ENCODE measurements at regions not wholly inside any gene's neighbourhood (a gene's known extent, or its start where the extent isn't known, plus 50 kb on each side); places are given as distances from the start of the nearest gene placed in this dataset.

DNA sequence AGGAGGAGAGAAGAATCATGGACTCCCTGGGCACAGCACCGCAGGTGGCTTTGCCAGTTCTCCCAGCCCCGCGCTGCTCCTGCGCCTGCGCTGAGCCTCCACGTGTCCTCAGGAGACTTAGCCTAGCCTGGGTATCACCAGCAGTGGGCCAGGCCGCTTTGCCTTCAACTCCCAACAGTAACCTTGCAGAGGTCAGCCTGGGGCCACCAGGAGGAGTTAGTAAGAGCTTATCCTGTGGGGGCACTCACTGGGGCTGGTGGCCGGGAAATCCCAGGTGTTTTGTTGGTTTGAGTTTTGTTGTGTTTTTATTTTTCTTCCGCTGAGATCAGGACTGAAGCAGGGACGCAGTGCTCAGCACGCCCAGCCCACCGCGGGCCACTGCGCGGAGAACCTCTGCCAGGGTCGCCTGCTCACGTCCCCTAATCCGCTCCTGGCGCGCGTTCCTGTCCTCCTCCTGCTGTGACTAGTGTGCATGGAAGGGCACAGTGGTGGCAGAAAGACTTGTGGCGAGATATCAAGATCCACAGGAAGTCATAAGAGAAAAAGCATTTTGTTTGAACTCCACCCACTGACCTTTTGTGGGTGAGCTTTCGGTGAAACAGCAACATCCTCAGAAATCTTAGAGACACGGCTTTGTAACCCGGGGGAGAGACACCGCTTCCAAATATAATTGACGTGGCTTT, 207.4 kb upstream of the RFC3 start:
- Histone ChIP-seq H3K36me3 (no peaks in the 10 kb centered on the region), H3K4me3 (ENCODE audit: low read depth in 1 of 2, low read length in 1 of 2) (no peak overlapping the region), H3K27ac (no peak overlapping the region), H3K4me1 (ENCODE audit: control insufficient read depth in 1 of 2, insufficient read depth in 1 of 2, low read depth in 1 of 2, low read length in 1 of 2) (no peaks in the 10 kb centered on the region), H3K27me3 (no peaks in the 10 kb centered on the region), H3K9me3 (no peaks in the 10 kb centered on the region)
- TF ChIP-seq, protein P1, sequence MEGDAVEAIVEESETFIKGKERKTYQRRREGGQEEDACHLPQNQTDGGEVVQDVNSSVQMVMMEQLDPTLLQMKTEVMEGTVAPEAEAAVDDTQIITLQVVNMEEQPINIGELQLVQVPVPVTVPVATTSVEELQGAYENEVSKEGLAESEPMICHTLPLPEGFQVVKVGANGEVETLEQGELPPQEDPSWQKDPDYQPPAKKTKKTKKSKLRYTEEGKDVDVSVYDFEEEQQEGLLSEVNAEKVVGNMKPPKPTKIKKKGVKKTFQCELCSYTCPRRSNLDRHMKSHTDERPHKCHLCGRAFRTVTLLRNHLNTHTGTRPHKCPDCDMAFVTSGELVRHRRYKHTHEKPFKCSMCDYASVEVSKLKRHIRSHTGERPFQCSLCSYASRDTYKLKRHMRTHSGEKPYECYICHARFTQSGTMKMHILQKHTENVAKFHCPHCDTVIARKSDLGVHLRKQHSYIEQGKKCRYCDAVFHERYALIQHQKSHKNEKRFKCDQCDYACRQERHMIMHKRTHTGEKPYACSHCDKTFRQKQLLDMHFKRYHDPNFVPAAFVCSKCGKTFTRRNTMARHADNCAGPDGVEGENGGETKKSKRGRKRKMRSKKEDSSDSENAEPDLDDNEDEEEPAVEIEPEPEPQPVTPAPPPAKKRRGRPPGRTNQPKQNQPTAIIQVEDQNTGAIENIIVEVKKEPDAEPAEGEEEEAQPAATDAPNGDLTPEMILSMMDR (IDR thresholded peaks at IDR 0.05), result no peak

- Histone ChIP-seq H3K27me3 (no peaks in the 10 kb centered on the region), H3K4me3 (ENCODE audit: low read depth in 1 of 2, low read length in 1 of 2) (no peak overlapping the region), H3K9me3 (no peaks in the 10 kb centered on the region), H3K4me1 (ENCODE audit: control insufficient read depth in 1 of 2, insufficient read depth in 1 of 2, low read depth in 1 of 2, low read length in 1 of 2) (no peaks in the 10 kb centered on the region), H3K27ac (no peak overlapping the region), H3K36me3 (no peaks in the 10 kb centered on the region)
- TF ChIP-seq, protein P1 (IDR thresholded peaks at IDR 0.05), result no peak
Measured at GRCh38 chr13:33611121-33611805, 206.7 kb upstream of the RFC3 start.

DNA sequence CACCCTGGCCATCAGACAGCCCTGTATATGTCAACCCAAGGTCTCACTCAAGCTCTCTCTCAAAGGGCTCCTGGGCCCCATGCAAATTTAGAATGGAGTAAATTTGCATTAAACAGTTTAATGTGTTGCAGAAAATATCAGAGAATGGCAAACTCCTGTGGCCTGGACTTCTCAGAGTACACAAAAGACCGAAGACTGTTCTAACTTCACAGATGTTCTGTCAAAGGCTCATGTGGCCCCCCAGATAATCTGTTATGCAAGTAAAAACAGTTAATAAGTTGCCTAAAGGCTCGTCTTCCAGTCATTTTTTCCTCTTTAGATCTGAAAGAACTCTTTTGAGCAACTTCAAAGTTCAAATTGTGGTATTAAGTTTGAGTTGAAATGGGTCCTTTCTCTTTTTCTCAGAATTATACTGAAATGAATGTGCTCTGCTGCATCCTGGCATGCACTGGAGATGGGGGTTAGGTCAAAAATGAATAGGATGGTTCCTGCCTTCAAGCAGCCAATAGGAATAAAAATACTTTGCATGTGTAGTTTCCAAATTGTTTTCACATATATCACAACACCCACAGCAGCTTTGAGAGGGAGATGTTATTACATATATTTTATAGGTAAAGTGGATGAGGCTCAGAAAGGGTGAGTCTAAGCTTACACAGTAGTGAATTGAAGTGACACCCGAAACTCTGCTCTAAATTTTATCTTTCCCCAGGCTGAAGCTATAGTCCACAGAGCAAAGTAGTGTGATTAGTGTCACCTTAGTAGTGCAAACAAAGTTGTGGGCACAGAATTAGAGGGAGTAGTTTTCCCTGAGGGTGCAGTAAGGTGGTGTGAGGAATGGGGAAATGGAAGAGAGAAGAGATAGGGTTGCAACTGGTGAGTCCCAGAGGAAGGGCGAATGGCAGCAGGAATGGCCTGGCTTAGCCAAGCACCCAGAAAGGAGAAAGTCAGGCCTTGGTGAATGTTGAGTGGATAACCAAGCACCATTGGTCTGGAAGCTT, 205.0 kb upstream of the RFC3 start:
- Histone ChIP-seq H3K27ac (no peak overlapping the region), H3K36me3 (no peaks in the 10 kb centered on the region), H3K9me3 (no peaks in the 10 kb centered on the region), H3K4me1 (ENCODE audit: control insufficient read depth in 1 of 2, insufficient read depth in 1 of 2, low read depth in 1 of 2, low read length in 1 of 2) (no peaks in the 10 kb centered on the region), H3K4me3 (ENCODE audit: low read depth in 1 of 2, low read length in 1 of 2) (no peak overlapping the region), H3K27me3 (no peaks in the 10 kb centered on the region)
- TF ChIP-seq, protein P1 (IDR thresholded peaks at IDR 0.05), result no peak

DNA sequence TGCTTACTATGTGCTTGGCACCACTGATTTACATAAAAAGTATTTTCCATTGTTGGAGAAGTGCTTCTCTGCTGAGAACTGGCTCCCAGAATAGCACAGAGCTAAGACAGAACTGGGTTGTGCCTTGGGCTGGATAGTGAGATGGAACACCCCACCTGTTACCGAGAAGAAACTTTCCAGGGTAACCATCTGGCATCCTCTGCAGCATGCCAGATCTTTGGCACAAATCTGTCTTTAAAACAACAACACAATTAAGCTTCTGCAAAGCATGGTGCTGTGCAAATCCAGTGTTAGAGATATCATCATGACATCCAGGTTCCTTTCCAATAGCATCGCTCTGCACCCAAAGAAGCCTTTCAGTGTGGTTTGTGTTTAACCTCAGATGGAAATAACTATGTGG, 202.5 kb upstream of the RFC3 start:
- TF ChIP-seq, protein P1 (IDR thresholded peaks at IDR 0.05), result no peak

DNA sequence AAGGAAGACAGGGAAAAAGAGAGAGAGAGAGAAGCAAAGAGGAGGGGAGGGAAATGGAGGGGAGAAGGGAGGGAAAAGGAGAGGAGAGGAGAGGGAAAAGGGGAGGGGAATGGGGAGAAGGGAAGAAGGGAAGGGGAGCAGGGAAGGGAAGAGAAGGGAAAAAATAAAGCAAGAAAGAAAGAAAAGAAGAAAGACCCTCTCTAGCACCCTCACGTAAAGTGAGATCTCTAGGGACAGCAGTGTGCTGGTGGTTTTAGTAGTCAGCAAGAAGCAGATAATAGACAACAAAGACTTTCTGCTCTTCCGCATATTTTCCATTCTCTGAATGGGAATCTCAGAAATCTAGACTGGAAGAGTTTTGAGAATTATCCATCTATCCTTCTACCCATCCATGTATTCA, 201.8 kb upstream of the RFC3 start:
- H3K27ac ChIP-seq, result no peak overlapping the region
- TF ChIP-seq, protein P1 (IDR thresholded peaks at IDR 0.05), result no peak
- H3K27me3 ChIP-seq, result no peaks in the 10 kb centered on the region
- H3K36me3 ChIP-seq, result no peaks in the 10 kb centered on the region
- no peaks in the 10 kb centered on the region for H3K4me1 ChIP-seq (ENCODE audit: control insufficient read depth in 1 of 2, insufficient read depth in 1 of 2, low read depth in 1 of 2, low read length in 1 of 2)
- H3K4me3 ChIP-seq (ENCODE audit: low read depth in 1 of 2, low read length in 1 of 2), result no peak overlapping the region
- H3K9me3 ChIP-seq, result no peaks in the 10 kb centered on the region

More for the DNA sequence above, 202.5 kb upstream of the RFC3 start:
- H3K36me3 ChIP-seq, result no peaks in the 10 kb centered on the region
- no peaks in the 10 kb centered on the region for H3K4me1 ChIP-seq (ENCODE audit: control insufficient read depth in 1 of 2, insufficient read depth in 1 of 2, low read depth in 1 of 2, low read length in 1 of 2)
- H3K9me3 ChIP-seq, result no peaks in the 10 kb centered on the region
- no peaks in the 10 kb centered on the region for H3K27me3 ChIP-seq
- no peak overlapping the region for H3K4me3 ChIP-seq (ENCODE audit: low read depth in 1 of 2, low read length in 1 of 2)
- H3K27ac ChIP-seq, result no peak overlapping the region

Measured in neutrophil (primary cell).